DOHH2 (cell line): ENCODE measurements at regions not wholly inside any gene's neighbourhood (a gene's known extent, or its start where the extent isn't known, plus 50 kb on each side); places are given as distances from the start of the nearest gene placed in this dataset.

Source experiments
- H3F3A ChIP-seq: fragments of 200-600 bp; sonication (generic), shearing (Covaris generic); 2 replicates; pipeline ENCODE4 v1.6.0; 2016; ENCODE audit warnings: antibody characterized with exemption, mild to moderate bottlenecking; ENCODE audit not compliant: control insufficient read depth, insufficient read depth
- H3K27ac ChIP-seq: fragments of 200-600 bp; sonication (generic); 2 replicates; pipeline ENCODE4 v1.5.1; 2014; ENCODE audit warnings: low read depth, mild to moderate bottlenecking, low read length, moderate library complexity
- H3K27me3 ChIP-seq: fragments of 200-600 bp; sonication (generic); 2 replicates; pipeline ENCODE4 v1.6.1; 2014; ENCODE audit warnings: mild to moderate bottlenecking, low read length, mixed read lengths; ENCODE audit not compliant: control insufficient read depth
- H3K36me3 ChIP-seq: fragments of 200-600 bp; sonication (generic); 2 replicates; pipeline ENCODE4 v1.6.1; 2014; ENCODE audit warnings: mild to moderate bottlenecking, low read length, moderate library complexity, mixed read lengths; ENCODE audit not compliant: control insufficient read depth
- H3K4me1 ChIP-seq: fragments of 200-600 bp; sonication (generic); 2 replicates; pipeline ENCODE4 v1.6.1; 2014; ENCODE audit warnings: mild to moderate bottlenecking, low read length, mixed read lengths; ENCODE audit not compliant: control insufficient read depth
- H3K4me2 ChIP-seq: fragments of 200-600 bp; sonication (generic); 2 replicates; pipeline ENCODE4 v1.6.0; 2014; ENCODE audit warnings: mild to moderate bottlenecking, low read length, moderate library complexity
- H3K4me3 ChIP-seq: fragments of 200-600 bp; sonication (generic); 2 replicates; pipeline ENCODE4 v1.5.1; 2014; ENCODE audit warnings: mild to moderate bottlenecking, low read length, mixed read lengths
- H3K79me2 ChIP-seq: fragments of 200-600 bp; sonication (generic); 2 replicates; pipeline ENCODE4 v1.6.1; 2014; ENCODE audit warnings: mild to moderate bottlenecking, low read length, mixed read lengths; ENCODE audit not compliant: control insufficient read depth
- H3K9me2 ChIP-seq: fragments of 200-600 bp; sonication (generic); replicated peaks from 2 replicates; pipeline ENCODE4 v1.6.1; 2014; ENCODE audit warnings: mild to moderate bottlenecking, low read length, mixed read lengths; ENCODE audit not compliant: control insufficient read depth
- H3K9me3 ChIP-seq: fragments of 200-600 bp; sonication (generic); 2 replicates; pipeline ENCODE4 v1.6.1; 2014; ENCODE audit warnings: antibody characterized with exemption, low read length, mixed read lengths; ENCODE audit not compliant: control insufficient read depth, insufficient read depth
- H4K20me1 ChIP-seq: fragments of 200-600 bp; sonication (generic); 2 replicates; pipeline ENCODE4 v1.6.0; 2014; ENCODE audit warnings: low read depth, mild to moderate bottlenecking, antibody characterized with exemption, low read length, moderate library complexity; ENCODE audit not compliant: control insufficient read depth, insufficient read depth
- CTCF ChIP-seq: fragments of 200-600 bp; sonication (generic); IDR thresholded peaks from one replicate; pipeline ENCODE4 v1.5.1; 2014; ENCODE audit warnings: antibody characterized with exemption, mild to moderate bottlenecking, low read depth, low read length; ENCODE audit not compliant: poor library complexity, severe bottlenecking
- EZH2phosphoT487 ChIP-seq: fragments of 200-600 bp; sonication (generic); IDR thresholded peaks from 2 replicates; pipeline ENCODE4 v1.6.1; 2017; ENCODE audit warnings: borderline replicate concordance, mild to moderate bottlenecking, antibody characterized with exemption, low read length, moderate library complexity, mixed read lengths

- H3K27ac ChIP-seq: no peak overlapping the region
- no peak overlapping the region for H3K4me2 ChIP-seq
- no peaks in the 10 kb centered on the region for H3K27me3 ChIP-seq
- H4K20me1 ChIP-seq: no peaks in the 10 kb centered on the region
- H3K4me3 ChIP-seq: no peak overlapping the region
- no peaks in the 10 kb centered on the region for H3K9me3 ChIP-seq
- H3K4me1 ChIP-seq: no peaks in the 10 kb centered on the region
- no peaks in the 10 kb centered on the region for H3K36me3 ChIP-seq
- H3K9me2 ChIP-seq: no peaks in the 10 kb centered on the region
- TF ChIP-seq EZH2phosphoT487: no peak
- no peak for TF ChIP-seq CTCF
- H3K79me2 ChIP-seq: no peaks in the 10 kb centered on the region
- H3F3A ChIP-seq: no peaks in the 10 kb centered on the region
Observed at GRCh38 chr2:175647058-175647457, 355.0 kb downstream of the LNPK start.

DNA sequence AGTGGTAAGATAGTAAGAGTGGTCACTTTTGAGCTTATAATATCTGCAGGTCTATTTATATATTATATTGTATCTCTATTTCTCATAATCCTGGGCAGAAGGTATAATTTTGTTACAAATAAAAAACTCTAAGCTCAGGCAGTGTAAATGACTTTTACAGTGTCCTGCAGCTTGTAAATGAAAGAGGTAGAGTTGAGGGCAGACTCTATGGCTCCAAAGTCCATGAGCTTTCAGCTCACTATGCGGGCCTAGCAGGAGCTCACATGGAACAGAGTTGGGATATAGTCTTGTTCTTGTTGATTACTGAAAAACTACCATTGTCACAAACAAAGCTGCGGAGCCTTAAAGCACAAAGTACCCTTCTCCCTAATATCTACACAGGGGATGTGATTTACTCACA is 361.4 kb downstream of the LNPK start:
- no peaks in the 10 kb centered on the region for H3K27me3 ChIP-seq
- no peaks in the 10 kb centered on the region for H4K20me1 ChIP-seq
- H3K4me1 ChIP-seq: no peaks in the 10 kb centered on the region
- no peaks in the 10 kb centered on the region for H3K9me3 ChIP-seq
- H3K4me2 ChIP-seq: no peak overlapping the region
- H3K9me2 ChIP-seq: no peaks in the 10 kb centered on the region
- H3K79me2 ChIP-seq: no peaks in the 10 kb centered on the region
- H3F3A ChIP-seq: no peaks in the 10 kb centered on the region
- no peak for TF ChIP-seq CTCF
- TF ChIP-seq EZH2phosphoT487: no peak
- H3K4me3 ChIP-seq: no peak overlapping the region
- no peak overlapping the region for H3K27ac ChIP-seq
- no peaks in the 10 kb centered on the region for H3K36me3 ChIP-seq

DNA sequence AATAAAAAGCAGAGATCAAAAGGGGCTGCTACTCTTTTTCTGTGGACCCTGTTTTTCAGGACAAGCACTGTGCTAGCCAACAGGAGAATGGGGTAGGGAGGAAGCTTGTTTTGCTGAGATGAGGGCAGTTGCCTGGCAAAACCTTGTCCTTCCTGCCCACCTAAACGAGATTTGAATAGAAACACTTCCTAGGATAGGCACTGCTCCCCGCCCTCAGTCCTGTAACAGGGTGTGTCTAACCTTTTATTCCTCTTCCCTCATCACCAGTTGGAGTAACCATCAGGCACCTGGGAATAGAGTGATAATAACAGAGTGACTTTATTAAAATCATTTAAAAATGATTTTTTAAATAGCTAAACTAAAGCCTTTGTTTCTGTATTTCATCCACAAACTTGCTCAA is 368.8 kb downstream of the LNPK start:
- Histone ChIP-seq H3K36me3 (no peaks in the 10 kb centered on the region), H3K27ac (no peak overlapping the region), H4K20me1 (no peaks in the 10 kb centered on the region)

More for the DNA sequence above, 368.8 kb downstream of the LNPK start:
- no peak overlapping the region for H3K4me3 ChIP-seq
- no peak overlapping the region for H3K4me2 ChIP-seq
- no peaks in the 10 kb centered on the region for H3K9me3 ChIP-seq
- no peaks in the 10 kb centered on the region for H3K9me2 ChIP-seq
- no peaks in the 10 kb centered on the region for H3F3A ChIP-seq
- TF ChIP-seq CTCF (no peak), EZH2phosphoT487 (no peak)
- 0 out of 2 replicates have a peak, but pooled peaks cover 3% of the 10 kb centered on the region for H3K27me3 ChIP-seq
- no peaks in the 10 kb centered on the region for H3K4me1 ChIP-seq
- no peaks in the 10 kb centered on the region for H3K79me2 ChIP-seq
